Ureter (tissue), 1 donor: ENCODE measurements at regions not wholly inside any gene's neighbourhood (a gene's known extent, or its start where the extent isn't known, plus 50 kb on each side); places are given as distances from the start of the nearest gene placed in this dataset.
"Not testable (repeated sequence)": the region's sequence is repeated elsewhere in the genome, so short reads cannot be mapped to it uniquely, and the experiment has no call there.

Source experiments
- DNase-seq: peaks from one replicate; pipeline ENCODE4 v3.0.0-alpha.2; 2020; ENCODE audit warnings: low spot score
- donor health status: DM: yes; HTN: yes; CAD: no.

DNA sequence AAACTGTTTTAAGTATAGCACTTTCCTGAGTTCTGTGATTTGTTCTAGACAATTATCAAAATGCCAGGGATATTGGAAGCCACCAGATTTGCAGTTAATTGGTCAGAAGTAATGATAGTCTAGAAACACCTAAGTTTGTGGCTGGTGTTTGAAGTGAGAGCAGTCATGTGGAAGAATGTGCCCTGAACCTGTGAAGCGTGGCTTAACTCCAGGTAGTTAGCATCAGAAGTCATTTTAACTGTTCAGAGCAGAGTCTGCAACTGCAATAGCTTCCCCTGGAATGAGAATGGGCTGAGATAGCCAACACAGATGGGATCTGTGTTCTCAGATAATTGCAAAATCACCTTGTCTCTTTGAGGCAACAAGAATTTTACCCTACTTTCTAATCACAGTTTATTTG lies 255.1 kb upstream of the GK2 start:
- no peak for DNase-seq

DNA sequence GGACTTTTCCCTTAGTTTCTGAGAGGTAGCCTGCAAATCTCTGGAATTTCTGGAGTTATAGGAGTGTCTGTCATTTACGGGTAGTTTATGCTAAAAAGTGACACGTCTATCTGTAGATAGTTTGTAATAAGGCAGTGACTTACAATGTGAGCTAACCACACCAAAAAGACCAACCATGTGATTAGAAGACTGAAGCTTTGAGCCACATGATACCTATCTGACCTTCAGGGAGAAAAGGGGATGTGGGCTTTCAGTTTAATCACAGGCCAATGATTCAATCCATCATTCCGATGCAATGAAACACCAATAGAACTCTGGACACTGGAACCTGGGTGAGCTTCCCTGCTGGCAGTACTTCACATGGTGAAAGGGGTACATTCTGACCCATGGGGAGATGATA lies 254.6 kb upstream of the GK2 start:
- DNase-seq, result no peak

DNA sequence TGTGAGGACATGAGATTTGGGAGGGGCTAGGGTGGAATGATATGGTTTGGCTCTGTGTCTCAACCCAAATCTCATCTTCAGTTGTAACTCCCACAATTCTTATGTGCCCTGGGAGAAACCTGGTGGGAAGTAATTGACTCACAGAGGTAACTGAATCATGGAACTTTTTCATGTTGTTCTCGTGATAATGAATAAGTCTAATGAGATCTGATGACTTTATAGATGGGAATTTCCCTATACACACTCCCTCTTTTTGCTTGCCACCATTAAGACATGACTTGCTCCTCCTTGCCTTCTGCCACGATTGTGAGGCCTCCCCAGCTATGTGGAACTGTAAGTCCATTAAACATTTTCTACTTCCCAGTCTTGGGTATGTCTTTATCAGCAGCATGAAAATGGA lies 253.2 kb upstream of the GK2 start:
- DNase-seq, result no peak

DNA sequence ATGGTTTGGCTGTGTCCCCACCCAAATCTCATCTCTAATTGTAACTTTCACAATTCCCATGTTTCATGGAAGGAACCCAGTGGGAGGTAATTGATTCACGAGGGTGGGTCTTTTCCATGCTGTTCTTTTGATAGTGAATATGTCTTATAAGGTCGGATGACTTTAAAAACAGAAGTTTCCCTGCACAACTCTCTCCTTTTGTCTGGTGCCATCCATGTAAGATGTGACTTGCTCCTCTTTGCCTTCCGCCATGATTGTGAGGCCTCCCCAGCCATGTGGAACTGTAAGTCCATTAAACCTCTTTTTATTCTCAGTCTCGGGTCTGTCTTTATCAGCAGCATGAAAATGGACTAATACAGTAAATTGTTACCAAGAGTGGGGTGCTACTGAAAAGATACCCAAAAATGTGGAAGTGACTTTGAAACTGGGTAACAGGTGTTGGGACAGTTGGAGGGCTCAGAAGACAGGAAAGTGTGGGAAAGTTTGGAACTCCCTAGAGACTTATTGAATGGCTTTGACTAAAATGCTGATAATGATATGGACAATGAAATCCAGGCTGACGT lies 251.4 kb upstream of the GK2 start:
- DNase-seq, result not testable (repeated sequence)

DNA sequence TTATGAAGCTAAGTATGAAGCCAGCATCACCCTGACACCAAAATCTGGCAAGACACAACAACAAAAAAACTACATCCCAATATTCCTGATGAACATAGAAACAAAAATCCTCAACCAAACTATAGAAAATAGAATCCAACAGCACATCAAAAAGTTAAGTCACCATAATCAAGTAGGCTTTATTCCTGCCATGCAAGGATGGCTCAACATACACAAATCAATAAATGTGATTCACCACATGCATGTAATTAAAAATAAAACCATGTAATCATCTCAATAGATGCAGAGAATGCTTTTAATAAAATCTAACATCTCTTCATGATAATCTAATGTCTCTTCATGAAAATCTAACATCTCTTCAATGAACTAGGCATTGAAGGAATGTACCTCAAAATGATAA lies 249.4 kb upstream of the GK2 start:
- DNase-seq, result no peak

DNA sequence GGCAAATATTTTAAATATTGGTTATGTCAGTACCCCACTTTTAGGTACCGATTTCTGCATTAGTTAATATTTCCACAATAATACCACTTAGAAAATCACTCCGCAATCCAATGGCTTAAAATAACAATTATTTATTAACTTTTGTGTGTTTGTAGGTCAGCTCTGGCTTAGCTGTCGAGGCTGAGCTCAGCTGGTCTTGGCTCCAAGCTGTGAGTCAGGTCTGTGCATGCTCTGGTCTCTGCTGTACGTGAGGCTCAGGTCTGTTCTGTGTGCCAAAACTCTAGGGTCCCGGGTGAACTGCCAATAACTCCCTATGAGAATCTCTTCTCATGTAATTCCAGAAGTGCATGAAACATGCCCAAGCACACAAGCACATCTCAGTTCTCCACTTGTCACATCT lies 245.8 kb upstream of the GK2 start:
- no peak for DNase-seq

DNA sequence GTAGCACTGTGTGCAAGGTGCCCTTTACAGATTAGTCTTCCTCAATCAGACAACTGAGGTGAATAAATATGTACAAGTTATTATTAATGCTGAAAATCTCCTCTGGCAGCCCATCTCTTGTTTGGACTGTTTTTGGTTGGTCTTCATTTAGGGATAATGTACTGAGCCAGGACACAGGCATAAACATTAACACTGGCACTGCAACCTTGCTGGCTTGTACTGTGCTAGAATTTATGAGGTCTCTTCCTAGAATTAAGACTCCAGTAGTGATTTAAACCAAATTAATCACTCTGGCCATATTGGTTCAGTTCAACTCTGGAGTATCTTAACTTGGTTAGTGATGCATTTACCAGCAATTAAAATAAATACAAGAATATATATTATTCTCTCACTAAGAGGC lies 244.7 kb upstream of the GK2 start:
- DNase-seq, result no peak

DNA sequence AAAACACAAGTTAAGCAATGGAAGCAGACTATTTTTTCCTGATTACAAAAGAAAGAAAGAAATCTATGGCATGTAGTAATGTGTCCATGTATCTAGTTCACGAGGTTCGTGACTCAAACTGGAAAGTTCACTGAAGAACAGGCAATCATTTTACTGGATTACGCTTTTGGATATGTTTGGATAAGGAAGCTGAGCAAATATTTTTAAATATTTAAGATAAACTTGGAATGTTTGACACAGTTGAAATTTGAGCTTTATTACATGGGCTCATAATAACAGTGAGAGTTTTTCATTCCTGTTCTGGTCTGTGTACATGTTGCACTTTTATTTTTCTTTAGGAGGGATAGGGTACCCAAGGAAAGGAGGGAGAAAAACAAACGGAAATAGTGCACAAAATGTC lies 244.2 kb upstream of the GK2 start:
- no peak for DNase-seq

DNA sequence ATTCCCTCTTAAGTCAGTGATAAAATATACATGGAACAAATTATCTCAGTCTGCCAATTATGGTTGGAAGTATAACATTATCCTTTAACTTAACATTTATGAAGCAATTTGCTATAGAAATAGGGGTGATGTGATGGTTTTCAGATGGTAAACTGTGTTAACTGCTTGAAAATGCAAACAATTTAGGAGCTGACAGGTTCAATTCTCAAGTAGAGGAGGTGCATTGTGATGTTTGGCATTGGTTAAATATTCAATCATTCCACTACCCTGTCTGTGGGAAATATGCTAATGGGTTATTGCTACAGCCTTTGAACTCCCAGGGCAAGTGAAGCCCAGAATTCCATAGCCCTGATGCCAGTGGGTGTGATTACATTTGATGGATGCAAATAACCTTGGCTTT lies 243.4 kb upstream of the GK2 start:
- no peak for DNase-seq

DNA sequence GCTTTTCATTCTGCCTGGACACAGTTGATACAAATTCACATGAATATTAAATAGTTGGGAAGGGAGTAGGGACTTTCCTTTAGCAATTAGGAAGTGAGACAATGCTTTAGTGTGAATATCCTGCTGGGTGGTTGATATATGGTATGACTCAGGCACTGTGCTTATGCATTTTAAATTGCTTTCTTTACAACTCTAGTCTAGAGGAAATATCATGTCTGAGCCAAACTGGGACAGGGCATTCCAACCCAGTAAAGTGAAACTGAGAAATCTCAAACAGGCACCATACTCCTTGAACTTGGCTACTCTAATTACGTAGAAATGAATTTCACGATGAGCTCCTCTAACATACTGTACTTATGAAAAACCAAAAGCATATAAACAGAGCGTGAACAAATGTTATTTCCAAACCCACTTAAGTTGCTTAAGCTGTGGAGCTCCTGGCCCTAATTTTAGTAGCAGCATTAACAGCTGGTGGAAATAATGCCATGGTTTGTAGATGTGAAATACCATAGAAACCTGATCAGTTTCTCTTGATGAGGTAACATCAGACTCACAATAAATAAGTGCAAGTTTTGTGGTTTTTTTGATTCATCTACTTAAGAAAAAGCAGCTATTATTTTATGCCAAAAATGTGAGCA lies 242.9 kb upstream of the GK2 start:
- no peak for DNase-seq

DNA sequence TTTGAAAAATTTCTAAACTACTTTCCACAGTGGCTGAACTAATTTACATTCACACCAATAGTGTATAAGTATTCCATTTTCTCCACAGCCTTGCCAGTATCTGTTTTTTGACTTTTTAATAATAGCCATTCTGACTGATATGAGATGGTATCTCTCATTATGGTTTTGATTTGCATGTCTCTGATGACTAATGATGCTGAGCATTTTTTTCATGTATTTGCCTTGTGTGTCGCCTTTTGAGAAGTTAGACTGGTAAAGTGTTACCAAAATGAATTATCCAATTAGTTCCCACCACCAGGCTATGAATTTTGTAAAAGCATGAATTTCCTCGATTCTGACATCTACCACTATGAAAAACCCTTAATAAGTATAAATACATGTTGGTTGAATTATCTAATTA lies 242.2 kb upstream of the GK2 start:
- DNase-seq, result no peak

DNA sequence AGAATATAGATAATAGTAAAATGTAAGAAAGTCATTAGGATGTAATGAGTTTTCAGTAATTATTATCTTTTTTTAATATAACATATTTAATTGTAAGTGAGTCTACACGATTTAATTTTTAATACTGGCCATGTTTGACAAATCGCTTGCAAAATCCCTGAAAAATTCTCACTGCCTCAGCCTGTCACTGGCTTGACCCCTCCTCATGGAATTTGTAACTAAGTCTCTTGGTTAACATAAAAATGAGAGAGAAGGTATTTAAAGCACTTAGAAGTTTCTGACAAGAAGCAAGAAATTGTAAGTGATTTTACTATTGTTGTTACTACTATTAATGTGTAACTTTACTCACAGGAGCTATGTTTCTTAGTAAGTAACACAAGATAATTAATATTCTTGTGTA lies 237.9 kb upstream of the GK2 start:
- no peak for DNase-seq

DNA sequence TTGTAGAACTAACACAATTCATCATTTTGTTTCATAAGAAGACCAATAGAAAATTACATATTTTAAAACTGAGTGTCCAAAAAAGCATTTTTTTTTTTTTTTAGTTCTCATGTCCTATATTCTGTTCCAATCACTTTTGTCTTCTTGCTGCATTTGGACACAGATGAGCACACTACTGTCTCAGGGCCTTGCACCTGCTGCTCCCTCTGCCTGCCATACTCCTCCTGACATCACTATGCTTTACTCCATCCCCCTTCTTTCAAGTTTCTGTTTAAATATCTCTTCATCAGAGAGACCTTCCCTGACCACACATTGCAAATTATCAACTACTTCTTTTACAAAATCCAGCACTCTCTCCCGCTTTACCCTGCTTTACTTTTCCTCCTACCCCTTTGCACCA lies 230.7 kb upstream of the GK2 start:
- no peak for DNase-seq

DNA sequence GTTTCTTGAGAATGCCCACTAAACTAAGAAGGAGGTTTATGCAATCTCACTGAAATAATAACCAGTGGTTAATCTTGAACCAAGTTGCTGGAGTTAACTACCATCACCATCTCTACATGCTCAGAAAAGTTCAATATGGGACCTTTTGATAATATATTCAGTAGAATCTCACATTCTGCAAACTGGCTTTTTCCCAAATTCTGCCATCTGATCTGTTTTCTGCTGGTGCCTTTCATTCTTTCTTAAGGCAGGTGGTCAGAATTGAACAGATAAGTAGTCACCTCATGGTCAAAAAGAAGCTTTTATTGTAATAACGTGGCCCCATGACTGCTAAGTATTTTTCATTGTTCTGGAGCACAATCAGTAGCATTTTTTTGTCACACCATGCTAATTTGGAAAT lies 229.0 kb upstream of the GK2 start:
- no peak for DNase-seq

DNA sequence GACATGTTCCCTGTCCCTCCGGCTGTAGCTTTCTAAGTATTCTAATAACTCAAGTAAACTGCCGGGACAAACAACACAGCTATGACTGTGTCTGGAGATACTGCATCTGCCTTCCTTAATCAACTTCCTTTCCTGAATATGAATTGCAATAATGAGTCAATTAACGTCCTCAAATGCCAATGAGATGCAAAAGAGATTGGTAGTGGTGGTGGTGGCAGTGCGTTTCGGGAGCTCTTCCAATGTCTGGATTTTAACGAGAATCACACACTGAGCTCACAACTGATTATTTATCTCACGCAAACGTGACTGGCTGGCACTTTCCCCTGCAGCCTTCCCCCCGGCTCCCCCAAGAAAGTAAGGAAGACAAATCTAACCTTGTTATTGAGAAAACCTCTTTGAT lies 226.1 kb upstream of the GK2 start:
- DNase-seq, result no peak

DNA sequence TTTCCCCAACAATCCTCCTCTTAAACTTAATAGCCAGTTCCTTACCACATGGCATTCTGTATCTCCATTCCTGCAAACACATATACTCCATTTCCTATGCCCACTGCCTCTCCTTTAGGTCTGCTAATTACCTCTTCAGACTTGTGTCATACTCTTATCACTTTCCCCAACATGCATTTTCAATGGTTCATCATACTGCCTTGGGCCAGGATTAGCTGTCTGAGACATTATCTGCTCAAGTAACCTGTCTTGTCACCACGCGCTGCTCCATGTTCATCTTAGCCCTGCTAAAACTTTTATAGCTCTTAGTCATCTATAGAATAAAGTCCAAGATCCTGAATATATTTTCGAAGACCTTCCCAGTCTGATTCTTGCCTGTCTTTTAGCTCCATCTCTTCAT lies 224.1 kb upstream of the GK2 start:
- no peak for DNase-seq

DNA sequence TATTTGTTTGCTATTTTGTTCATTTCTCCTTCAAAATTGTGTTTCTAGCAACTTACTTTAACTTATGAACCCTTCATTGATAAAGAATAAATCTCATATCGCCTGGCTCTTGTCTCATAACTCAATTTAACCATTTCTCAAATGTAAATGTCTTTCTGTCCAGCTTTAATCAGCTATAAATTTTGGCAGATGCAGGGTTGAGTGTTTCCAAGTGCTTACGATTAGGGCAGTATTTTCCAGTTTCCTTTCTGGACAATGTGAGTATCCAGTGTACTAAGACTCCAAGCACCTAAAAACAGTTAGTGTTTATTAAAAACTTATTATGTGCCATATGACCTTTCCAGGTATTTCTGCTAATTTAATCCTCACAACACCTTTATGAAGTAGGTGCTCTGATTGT lies 218.6 kb upstream of the GK2 start:
- no peak for DNase-seq

DNA sequence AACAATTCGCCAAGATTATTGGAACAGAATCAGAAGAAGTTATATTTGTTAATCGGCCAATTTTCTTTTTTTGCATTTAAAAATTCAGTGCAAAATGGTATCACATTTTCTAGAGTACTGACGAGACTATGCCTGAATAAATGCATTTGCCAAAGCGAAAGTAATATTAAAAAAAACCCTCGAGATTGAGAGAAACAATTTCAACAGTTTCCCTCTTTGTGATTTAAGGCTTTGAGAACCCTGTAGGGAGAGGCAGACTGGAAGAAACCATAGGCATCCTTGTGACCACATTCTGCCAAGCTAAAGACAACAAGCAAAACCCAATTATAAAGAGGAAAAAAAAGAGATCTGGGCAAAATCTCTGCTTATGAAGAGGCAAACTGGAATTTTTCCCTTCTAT lies 218.1 kb upstream of the GK2 start:
- DNase-seq, result no peak

DNA sequence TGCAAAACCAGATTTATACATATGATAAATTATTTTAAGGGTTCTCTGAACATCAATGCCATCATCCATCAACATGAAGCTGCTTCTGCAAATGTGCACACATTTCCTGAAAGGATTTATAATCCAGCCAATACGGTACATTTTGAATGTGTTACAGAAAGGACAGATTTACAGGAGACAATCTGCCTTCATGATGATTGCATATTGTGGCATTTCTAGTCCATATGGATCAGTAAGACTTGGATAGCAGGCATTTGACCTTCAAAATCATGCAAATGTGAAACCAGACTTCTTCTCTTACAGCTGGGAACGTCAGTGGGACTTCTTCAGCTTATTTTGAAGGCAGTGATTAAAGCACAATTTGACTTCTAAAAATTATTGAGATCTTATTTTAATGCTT lies 217.3 kb upstream of the GK2 start:
- DNase-seq, result no peak

DNA sequence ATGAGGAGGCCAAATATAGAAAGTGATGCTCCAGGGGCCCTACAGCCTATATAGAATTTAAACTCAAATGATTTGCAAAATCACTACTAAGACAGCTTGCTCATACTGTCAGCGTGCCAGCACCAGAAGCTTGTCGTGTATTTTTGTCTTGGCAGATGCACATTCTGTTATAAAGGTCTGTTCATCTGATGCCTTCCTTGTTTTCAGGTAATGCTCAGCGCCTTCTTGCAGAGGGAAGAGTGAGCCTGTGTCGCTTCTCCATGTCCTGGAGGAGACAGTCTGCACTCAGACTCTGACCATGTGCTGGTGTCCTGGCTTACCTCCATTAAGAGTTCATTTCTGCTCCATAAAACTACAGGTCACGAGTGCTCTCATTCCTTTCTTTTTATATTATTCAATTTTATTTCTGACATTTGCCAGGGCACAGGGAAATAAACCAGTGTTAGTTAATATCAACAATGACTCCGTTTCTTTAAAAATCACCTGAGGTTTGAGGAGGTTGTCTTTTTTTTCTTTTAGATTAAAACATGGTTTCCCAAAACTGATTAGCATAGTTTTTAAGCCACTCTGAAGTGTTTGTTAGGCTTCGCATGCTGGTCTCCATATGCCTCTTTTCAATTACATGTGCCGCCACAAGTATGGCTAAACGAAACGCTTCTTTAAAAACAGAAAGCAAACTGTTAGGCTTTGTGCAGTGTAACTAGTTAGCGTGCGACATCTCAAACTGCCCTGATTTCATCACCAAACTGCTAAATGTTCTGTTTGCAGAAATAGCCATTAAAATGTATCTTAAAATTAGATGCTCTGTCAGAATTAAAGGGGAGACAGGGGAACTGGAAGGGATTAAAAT lies 215.2 kb upstream of the GK2 start:
- peak; percentile 47 for DNase-seq

DNA sequence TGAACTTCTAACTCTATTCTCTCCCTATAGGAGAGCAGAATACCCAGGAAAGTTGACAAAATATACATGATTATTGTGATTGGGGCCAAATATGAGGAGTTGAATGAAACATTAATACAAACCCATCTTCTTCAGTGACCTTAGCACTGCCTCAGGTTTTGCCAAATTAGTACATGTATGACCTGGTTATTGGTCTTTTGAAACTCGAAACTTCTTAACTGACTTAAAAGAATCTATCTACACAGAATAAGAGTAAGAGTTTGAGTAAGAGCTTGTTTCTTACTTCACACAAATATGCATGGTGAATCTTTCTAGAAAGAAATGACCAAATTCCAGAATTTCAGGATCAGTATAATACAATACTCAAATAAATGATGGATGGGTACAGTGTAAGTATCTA lies 213.0 kb upstream of the GK2 start:
- no peak for DNase-seq

DNA sequence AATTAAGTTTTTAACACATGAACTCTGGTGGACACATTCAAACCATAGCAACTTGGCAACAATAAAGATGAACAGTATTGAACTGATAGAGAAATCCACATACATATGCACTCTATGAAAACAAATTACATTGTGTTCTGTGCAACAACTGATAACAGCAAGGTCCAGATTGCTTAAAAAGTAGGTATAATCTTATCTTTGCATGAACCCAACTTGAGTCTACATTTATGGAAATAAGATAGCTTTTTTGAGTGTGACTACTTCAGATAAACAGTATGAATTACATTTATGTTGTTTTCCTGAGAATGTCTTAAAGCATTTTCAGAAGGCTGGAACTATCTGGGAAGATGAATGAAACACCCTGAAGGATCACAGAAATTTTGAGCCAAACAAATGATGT lies 212.6 kb upstream of the GK2 start:
- DNase-seq, result no peak

DNA sequence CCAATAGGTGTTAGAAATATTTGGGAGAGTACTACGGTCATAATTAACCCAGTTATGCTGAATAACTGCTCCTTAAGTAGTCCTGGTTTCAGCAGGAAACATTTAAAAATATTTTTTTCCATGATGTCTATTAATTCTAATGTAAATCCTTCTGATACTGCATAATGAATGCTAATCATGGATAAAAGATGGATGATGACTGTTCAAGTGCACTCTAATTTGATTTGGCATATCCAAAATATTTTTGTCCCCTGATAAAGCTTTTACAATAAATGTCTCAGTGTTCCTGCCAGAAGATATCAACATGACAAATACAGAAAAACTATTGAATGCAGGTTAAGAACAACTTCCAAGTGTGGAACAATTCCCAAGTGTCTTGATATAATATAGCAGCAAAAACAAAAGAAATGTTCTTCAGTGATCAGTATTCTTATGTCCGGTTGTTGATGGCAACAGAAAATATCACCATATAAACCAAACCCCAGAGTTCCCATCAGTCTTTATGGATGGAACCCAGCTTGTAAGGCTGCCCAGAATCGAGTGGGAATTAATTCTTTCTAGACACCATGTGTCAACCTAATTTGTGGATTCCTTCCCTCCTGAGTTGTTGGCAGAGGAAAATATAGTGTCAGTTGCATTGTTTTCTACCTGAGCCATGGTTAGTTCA lies 205.4 kb upstream of the GK2 start:
- no peak for DNase-seq
